Hepatocyte (in vitro differentiated cells): ENCODE measurements at regions not wholly inside any gene's neighbourhood (a gene's known extent, or its start where the extent isn't known, plus 50 kb on each side); places are given as distances from the start of the nearest gene placed in this dataset.

Source experiments
- EZH2 ChIP-seq: fragments of 200-600 bp; sonication (generic); IDR thresholded peaks from 2 replicates; pipeline ENCODE4 v1.6.1; 2016; ENCODE audit warnings: antibody characterized with exemption, mild to moderate bottlenecking, borderline replicate concordance
- EZH2phosphoT487 ChIP-seq: fragments of 200-600 bp; sonication (generic); IDR thresholded peaks from one replicate; pipeline ENCODE4 v1.6.1; 2018; ENCODE audit warnings: antibody characterized with exemption, mild to moderate bottlenecking, low read depth, moderate library complexity; ENCODE audit not compliant: unreplicated experiment, severe bottlenecking
- TF ChIP-seq, protein P1 (sequence below): fragments of 200-600 bp; sonication (generic); IDR thresholded peaks from 2 replicates; pipeline ENCODE4 v1.5.1; 2016; ENCODE audit warnings: antibody characterized with exemption, mild to moderate bottlenecking; ENCODE audit not compliant: poor library complexity

DNA sequence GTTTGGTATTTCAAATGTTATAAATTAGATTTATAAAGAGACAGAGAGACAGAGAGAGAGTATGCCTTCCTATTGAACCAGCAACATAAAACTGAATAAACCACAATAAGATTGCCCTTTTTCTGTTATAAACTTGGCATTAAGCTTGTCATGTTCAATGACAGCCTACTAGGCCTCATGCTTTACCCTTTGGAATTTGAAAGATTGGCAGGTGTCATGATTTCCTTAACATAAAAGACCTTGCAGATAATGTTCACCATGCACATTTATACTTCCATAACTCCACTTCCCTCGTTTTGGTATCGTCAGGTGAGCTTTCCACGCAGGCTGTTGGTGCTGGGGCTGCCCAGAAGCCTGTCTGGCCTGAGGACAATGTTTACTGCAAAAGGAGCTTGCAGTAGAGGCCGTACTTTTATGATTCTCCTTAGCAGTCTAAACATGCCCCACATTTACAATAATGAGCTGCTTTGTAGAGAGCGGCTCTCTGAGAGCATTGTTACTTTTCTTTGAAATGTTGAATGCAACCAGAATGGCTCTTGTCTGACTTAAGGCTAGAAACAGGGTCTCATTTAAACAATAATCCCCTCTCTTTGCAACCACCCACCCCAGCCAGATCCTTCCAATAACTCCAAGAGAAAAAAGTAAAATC lies 379.1 kb upstream of the ATP5MC3 start:
- TF ChIP-seq, protein P1, sequence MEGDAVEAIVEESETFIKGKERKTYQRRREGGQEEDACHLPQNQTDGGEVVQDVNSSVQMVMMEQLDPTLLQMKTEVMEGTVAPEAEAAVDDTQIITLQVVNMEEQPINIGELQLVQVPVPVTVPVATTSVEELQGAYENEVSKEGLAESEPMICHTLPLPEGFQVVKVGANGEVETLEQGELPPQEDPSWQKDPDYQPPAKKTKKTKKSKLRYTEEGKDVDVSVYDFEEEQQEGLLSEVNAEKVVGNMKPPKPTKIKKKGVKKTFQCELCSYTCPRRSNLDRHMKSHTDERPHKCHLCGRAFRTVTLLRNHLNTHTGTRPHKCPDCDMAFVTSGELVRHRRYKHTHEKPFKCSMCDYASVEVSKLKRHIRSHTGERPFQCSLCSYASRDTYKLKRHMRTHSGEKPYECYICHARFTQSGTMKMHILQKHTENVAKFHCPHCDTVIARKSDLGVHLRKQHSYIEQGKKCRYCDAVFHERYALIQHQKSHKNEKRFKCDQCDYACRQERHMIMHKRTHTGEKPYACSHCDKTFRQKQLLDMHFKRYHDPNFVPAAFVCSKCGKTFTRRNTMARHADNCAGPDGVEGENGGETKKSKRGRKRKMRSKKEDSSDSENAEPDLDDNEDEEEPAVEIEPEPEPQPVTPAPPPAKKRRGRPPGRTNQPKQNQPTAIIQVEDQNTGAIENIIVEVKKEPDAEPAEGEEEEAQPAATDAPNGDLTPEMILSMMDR = no peak
- no peak for TF ChIP-seq EZH2
- TF ChIP-seq EZH2phosphoT487 = no peak
